Lower leg skin (tissue), 3 donors: ENCODE measurements at regions not wholly inside any gene's neighbourhood (a gene's known extent, or its start where the extent isn't known, plus 50 kb on each side); places are given as distances from the start of the nearest gene placed in this dataset.

ENCODE experiments used
- POLR2A ChIP-seq, 2 donors: fragments of 450-650 bp; IDR thresholded peaks; one replicate each; pipeline ENCODE4 v1.6.1; 2016 to 2017; ENCODE audit warnings: antibody characterized with exemption in 2 of 2, mild to moderate bottlenecking in 1 of 2, moderate library complexity in 1 of 2
- TF ChIP-seq, protein P1 (sequence below), 3 donors: fragments of 450-650 bp; IDR thresholded peaks; one replicate each; pipeline ENCODE4 v1.5.1; 2016; ENCODE audit warnings: antibody characterized with exemption in 3 of 3, mild to moderate bottlenecking in 3 of 3, moderate library complexity in 2 of 3

DNA sequence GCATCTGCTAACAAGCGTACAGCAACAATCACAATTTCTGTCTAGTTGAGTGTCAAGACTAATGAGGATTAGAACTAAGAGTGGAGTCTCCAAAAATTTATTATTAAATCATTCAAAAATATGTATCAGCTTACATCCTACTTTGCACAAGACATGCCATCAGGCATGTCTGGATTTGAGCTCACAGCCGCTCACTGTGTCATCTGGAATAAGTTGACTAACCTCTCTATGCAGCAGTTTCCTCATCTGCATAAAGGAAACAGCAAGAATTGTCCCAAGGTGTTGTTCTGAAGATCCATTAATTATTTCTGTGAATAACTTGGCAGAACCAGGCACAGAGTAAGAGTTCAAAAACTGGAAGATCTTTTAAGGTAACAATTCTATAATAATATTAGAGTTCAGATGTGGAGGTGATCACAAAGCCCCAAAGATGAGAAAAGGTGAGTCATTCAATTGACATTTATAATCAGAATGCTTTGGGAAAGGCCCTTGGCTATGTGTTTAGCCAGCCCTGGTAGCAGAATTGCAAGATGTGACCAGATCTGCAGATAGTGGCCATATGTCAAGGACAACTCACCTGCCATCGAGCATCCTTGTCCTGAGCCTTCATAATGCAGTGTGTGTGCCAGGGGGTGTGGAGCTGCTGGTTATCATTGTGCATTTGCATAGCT is 264.0 kb downstream of the FOXA2 start:
- TF ChIP-seq, protein P1, sequence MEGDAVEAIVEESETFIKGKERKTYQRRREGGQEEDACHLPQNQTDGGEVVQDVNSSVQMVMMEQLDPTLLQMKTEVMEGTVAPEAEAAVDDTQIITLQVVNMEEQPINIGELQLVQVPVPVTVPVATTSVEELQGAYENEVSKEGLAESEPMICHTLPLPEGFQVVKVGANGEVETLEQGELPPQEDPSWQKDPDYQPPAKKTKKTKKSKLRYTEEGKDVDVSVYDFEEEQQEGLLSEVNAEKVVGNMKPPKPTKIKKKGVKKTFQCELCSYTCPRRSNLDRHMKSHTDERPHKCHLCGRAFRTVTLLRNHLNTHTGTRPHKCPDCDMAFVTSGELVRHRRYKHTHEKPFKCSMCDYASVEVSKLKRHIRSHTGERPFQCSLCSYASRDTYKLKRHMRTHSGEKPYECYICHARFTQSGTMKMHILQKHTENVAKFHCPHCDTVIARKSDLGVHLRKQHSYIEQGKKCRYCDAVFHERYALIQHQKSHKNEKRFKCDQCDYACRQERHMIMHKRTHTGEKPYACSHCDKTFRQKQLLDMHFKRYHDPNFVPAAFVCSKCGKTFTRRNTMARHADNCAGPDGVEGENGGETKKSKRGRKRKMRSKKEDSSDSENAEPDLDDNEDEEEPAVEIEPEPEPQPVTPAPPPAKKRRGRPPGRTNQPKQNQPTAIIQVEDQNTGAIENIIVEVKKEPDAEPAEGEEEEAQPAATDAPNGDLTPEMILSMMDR (IDR thresholded peaks at IDR 0.05), result no peak
- TF ChIP-seq POLR2A (IDR thresholded peaks at IDR 0.05), result no peak
